GM19372 (cell line): ENCODE measurements at regions not wholly inside any gene's neighbourhood (a gene's known extent, or its start where the extent isn't known, plus 50 kb on each side); places are given as distances from the start of the nearest gene placed in this dataset.
A peak's percentile ranks its signal among the peaks of the same experiment; 100 is the strongest.

Experiments used
- ATAC-seq: cut with Tn5 transposase; IDR thresholded peaks from one replicate; pipeline ENCODE4 v1.9.1; 2021; ENCODE audit warnings: mild to moderate bottlenecking, low read depth, moderate library complexity; ENCODE audit not compliant: unreplicated experiment

DNA sequence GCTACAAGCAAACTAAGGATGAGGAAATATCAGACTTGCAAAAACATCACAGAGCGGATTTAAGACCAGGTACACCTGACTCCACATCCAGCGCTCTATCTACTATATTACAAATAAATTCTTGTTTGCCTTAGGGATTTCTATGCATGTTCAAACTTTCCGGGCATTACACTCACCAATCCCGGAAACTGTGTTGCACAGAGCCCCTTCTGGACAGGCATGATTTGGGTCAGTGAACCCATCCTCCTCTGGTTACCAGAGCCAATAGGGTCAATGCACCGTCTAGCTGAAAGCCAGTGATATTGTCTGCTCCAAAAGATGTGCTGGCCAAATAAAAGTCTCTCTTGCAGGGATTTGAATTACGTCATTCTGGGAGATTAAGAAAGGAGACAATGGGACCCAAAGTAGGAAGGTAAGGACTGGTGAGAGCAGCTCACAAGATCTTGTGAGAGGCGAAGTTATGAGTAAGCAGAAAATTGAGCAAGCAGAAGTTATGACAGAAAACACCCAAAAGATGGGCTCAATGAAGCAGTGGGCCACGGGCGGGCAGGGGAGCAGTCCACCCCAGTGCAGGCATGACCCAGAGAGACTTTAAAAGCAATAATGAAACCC is 155.8 kb upstream of the RAI14 start:
- ATAC-seq: no peak

- no peak for ATAC-seq
These were observed 155.1 kb upstream of the RAI14 start for GRCh38 chr5:34501016-34501415.

- no peak for ATAC-seq
These were observed 154.3 kb upstream of the RAI14 start for GRCh38 chr5:34501840-34502239.

DNA sequence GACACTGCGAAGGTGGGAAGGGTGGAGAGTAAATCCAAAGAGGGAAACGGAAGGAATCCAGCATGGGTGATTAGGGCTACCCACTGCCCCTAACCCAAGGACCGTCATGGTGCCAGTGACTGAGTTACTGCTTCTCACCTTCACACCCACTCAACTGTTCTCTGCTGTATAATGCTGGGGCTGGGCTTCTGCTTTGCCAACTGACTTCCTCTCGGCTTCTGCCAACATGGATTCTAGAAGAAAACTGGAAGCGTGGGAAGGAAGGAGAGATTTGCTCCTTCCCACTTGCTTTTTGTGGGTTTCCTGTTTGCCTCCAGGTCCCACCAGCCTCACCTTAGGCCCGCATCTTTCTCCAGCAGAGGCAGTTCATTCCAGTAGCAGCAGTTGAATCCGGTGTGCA is 153.5 kb upstream of the RAI14 start:
- no peak for ATAC-seq

GRCh38 chr5:34503379-34504253 is 152.5 kb upstream of the RAI14 start:
- no peak for ATAC-seq

DNA sequence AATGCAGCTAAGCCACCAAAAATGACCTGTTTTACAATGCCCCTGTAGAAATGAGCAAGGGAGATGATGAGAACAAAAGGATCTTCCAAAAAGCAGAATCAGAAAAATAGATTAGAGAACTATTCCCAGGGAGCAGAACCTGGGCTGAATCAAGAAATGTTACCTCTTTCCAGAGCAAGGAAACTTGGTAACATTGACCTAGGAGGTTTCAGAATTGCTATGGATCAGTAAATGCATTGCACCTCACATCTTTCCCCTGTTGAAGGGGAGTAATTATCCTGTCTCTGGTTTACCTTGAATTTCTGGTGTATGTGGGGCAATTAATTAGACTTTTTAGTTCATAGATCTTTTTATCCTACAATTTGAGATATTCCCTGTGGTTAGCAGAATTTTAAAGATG is 151.2 kb upstream of the RAI14 start:
- no peak for ATAC-seq

- ATAC-seq: no peak
These were observed 150.4 kb upstream of the RAI14 start for GRCh38 chr5:34505731-34506130.

- ATAC-seq: no peak
These were observed 148.2 kb upstream of the RAI14 start for GRCh38 chr5:34507933-34508332.

- ATAC-seq: no peak
These were observed 146.7 kb upstream of the RAI14 start for GRCh38 chr5:34509392-34509791.

GRCh38 chr5:34510002-34510401 is 146.1 kb upstream of the RAI14 start:
- ATAC-seq: no peak

GRCh38 chr5:34511063-34511462 is 145.1 kb upstream of the RAI14 start:
- no peak for ATAC-seq

DNA sequence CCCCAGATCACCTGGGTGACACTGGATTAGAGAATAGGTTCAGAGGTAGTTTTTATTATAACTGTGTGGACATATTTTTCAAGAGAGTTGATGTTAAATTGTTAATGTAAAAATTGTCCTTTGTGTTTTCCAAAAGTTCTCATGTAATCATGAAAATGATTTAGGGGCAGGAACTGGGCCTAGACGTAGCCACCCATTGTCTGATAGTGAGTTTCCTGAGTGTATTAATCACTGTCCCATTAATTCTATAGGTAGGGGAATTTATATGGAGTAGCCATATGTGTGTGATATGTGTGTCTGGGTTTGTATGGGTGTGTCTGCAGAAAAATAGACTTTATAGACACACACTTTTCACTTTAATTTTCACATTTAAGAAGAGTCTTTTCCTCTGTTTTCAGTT is 144.6 kb upstream of the RAI14 start:
- no peak for ATAC-seq

DNA sequence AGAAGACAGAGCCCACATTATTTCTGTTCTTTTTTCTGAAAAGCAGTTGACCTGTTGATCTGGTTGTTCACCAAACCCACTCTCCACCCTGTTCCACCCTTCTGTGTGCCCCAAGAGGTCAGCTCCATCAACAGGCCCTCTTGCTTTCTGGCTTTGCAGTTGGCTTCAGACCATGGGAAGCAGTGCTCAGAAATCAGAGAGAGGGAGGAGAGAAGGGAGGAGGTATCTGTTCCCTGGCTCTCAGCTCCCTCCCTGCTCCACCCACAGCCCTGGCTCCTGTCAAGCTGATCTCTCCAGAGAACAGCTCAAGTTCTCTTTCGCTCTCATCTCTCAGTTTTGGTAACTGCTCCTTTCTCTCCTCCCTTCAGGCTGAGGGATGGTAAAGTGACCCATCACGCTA is 144.2 kb upstream of the RAI14 start:
- no peak for ATAC-seq

DNA sequence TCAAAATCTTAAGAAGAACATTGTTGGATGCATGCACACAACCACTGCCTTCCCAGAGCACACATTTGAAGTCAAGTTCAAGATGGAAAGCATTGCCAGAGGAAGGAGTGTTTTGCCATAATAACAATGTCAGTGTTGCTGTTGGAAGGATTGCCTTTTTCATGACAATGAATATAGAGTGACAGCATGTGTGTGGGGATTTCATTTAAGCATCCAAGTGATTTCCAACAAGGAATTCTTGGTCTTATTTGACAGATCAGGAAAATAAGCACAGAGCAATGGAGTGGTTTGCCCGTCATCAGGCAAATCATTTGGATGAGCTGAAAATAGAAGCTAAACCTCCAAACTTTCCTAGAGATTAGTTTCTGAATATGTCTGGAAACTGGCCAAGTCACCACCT is 140.0 kb upstream of the RAI14 start:
- ATAC-seq: no peak

DNA sequence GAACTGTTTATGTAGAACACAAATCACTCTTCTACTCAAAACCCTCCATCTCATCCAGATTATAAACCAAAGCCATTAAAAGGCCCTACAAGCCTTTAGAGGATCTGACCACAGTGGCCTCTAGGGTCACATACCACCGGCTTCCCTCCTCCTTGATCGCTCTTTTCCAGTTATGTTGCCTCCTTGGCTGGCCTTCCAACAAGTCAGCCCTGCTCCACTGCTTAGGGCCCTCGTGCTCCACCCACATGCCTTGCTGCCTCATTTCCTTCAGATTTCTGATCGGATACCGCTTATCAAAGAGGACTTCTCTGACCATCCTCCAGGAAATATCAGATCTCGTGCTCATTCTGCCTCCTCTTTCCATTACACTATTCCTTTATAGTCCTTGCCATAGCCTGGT is 139.4 kb upstream of the RAI14 start:
- no peak for ATAC-seq

GRCh38 chr5:34517249-34517648 is 138.9 kb upstream of the RAI14 start:
- ATAC-seq: no peak

- no peak for ATAC-seq
These were observed 136.5 kb upstream of the RAI14 start for GRCh38 chr5:34519489-34520220.

DNA sequence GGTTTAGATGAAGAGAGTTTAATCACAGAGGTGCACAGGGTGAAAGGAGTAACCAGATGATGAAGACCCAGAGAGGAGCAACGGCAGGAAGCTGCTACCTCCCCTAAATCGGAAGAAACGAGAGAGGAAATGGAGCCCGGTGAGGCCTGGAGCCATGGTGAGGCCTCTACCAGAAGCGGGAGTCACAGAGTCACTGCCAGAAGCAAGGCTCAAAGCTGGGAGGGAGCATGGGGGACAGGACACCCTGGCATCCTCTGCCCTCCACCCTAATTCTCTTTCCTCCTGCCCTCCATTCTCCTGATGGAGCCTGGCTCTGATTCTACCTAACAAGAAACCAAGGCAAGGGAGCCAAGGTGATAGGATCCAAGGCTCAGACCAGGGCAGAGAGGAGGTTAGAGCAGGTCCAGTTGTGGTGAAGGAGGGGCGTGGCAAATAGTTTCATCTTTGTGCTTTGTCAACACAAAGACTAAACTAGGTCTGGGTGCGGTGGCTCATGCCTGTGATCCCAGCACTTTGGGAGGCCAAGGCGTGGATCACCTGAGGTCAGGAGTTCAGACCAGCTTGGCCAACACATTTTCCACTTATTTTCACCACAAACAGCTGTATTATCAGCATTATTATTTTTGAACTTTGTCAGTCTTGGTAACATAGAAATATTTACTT is 134.4 kb upstream of the RAI14 start:
- no peak for ATAC-seq

GRCh38 chr5:34522599-34523386 is 133.3 kb upstream of the RAI14 start:
- peak; percentile 93 for ATAC-seq

GRCh38 chr5:34523387-34523726 is 132.8 kb upstream of the RAI14 start:
- ATAC-seq: no peak
